MM.1S (cell line): ENCODE measurements at regions not wholly inside any gene's neighbourhood (a gene's known extent, or its start where the extent isn't known, plus 50 kb on each side); places are given as distances from the start of the nearest gene placed in this dataset.

Experiments
- CTCF ChIP-seq: fragments of 300-600 bp; sonication (generic); IDR thresholded peaks from 2 replicates; pipeline ENCODE4 v1.5.1; 2016; ENCODE audit warnings: antibody characterized with exemption, low read length, mixed read lengths
- EZH2 ChIP-seq: fragments of 300-600 bp; sonication (generic); optimal IDR thresholded peaks from 2 replicates; pipeline ENCODE3; 2017; ENCODE audit warnings: low read depth, mild to moderate bottlenecking, antibody characterized with exemption, low read length, mixed read lengths

- TF ChIP-seq EZH2 (no peak), CTCF (no peak)
Measured at GRCh38 chr13:39197647-39198007, 159.4 kb downstream of the NHLRC3 start.
